Ammon's horn (tissue), 1 donor: ENCODE measurements at regions not wholly inside any gene's neighbourhood (a gene's known extent, or its start where the extent isn't known, plus 50 kb on each side); places are given as distances from the start of the nearest gene placed in this dataset.
A peak's percentile ranks its signal among the peaks of the same experiment; 100 is the strongest.

Experiments
- DNase-seq: peaks from one replicate; pipeline ENCODE4 v3.0.0-alpha.2; 2016; ENCODE audit warnings: low spot score

DNA sequence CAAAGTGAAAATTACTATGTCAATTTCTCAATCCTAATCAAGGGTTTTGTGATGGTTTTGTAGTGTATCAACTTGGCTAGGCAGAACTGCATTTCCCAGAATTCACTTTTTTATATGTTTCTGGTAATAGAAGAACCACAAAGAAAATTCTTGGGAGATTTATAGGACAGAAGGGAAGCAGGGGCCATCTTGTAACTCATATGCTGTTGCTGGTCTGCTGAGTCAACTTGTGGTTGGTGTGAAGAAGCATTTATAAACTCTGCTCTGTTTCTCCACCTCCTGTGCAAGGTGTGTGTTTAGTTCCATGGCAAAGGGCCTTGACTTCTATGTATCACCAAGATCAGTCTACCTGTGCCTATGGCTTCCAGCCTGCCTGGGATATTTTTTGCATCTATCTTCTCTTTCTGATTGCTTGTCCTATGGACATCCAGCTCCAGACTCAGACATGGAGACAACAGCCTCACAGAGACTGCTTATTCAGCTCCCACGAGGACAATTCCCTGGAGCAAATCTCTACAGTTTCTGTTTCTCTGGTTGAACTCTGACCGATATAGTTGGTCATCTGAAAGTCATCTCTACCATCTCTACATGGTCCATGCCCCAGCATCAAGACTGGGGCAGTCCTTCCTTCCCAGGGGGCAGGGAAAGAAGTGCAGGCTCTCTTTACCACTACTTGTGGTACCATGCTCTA lies 364.3 kb upstream of the DDHD1 start:
- DNase-seq = no peak

DNA sequence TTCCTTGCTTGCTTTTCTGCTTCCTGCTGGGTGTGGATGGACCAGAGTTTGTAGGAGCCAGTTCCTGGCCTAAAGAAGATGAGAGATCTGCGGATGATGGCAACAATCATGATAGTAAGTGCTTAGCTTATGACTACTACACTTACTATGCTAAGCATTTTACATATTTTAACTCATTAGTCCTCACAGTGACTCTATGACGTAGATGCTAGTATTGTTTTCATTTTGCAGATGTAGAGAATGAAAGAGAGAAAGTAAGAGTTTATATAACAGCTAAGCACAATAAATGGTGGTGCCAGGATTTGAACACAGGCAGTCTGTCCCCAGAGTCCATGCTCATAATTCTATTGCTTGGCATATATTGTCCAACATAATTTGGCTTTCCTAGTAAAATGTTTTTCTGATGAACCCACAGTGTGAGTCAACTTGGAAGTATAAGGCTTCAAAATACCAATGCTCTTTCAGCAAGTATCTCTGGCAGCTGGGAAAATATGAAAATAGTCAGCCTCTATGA lies 363.2 kb upstream of the DDHD1 start:
- no peak for DNase-seq

- DNase-seq = no peak
Observed at GRCh38 chr14:53515276-53515675, 362.2 kb upstream of the DDHD1 start.

- no peak for DNase-seq
Observed at GRCh38 chr14:53514197-53514596, 361.1 kb upstream of the DDHD1 start.

- no peak for DNase-seq
Observed at GRCh38 chr14:53510281-53510912, 357.3 kb upstream of the DDHD1 start.

DNA sequence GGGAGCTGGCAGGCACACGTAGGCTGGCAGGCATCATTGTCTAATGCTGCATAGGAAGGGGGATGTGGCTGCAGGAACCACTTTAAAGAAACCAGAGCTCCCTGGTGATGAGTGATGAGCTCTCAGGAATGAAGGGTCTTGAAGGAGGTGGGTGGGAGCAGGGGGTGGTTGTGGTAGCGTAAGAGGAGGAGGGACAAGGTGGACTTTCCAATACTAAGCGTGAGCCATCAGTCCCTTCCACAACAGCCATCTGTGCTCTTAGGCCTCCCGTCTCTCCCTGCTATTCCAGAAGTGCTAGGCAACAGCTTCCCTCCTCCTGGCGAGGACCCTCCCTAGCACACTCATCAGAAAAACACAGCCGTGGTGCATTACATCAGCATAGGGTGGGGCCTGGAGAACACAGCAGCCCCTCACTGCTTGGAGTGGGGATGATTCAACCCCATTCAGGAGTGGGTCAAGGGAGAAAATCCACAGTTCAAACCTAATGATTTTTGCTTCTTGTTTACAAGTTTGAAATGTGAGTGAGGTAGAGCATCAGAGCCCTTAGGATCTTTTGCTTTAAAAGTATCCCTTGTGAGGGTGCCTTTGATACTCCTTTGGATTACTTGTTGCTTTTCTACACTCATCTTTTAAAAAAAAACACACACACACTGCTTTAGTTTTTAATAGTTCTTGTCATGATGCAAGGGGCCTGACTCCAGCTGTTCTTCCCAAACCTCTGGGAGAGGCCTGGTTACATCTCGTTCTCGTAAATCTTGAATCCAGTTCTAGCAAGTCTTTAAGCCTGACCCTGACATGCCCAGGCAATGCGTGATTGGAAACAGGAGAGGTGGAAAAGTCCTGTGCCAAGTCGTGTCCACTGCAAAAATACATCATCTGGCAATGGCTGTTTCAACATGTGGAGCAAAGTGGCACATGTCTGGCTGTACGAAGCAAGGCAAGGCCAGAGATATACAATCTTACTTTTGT lies 356.4 kb upstream of the DDHD1 start:
- peak; percentile 14 for DNase-seq

DNA sequence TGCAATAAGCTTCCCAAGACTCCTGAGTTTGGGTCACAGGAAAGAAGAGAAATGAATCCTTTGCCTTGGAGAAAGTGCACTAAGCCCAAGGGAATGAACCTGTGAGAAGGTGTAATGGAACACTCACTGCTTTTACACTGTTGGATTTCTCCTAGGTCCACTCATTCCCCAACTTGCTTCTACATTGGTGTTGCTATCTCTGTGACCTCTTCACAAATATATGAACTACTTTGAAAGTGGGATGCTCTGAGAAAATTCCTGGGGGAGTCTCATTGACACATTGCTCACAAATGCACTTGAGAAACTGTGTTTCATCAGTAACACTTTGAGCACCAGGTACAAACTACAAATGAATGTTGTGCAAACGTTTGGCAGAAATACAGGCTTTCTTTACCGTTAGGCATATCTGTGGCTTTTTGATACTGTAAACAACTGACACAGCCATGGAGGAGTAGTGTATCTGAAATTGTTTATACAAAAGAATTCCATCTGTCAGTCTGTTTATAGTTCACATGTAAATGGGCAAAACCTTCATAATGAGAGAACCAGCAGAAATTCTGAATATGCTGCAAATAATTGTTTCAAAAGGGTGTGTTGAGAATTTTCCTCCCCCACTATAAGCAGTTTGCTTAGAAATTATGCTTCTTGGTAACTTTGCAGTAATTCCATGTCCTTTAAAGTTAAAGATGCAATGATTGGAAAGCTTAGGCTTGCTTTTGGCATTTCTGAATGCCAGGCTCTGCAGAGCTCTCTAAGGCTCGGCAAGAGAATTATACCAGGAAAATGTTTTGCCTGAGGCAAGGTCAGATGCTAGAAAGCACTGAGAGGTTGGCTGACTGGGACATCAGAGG lies 348.5 kb upstream of the DDHD1 start:
- DNase-seq = no peak

DNA sequence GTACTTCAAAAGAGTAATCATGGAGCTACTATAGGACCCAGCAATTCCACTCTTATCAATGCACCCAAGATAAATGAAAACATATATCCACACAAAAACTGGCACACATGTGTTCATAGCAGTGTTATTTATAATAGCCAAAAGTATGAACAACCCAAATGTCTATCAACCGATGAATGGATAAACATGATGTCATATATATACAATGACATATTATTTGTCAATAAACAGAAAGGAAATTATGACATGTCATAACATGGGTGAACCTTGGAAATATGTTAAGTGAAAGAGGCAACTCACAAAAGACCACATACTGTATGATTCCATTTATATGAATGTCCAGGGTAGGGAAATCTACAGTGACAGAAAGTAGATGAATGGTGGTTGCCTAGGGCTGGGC lies 347.1 kb upstream of the DDHD1 start:
- no peak for DNase-seq

- DNase-seq = no peak
Observed at GRCh38 chr14:53496668-53497067, 343.5 kb upstream of the DDHD1 start.

DNA sequence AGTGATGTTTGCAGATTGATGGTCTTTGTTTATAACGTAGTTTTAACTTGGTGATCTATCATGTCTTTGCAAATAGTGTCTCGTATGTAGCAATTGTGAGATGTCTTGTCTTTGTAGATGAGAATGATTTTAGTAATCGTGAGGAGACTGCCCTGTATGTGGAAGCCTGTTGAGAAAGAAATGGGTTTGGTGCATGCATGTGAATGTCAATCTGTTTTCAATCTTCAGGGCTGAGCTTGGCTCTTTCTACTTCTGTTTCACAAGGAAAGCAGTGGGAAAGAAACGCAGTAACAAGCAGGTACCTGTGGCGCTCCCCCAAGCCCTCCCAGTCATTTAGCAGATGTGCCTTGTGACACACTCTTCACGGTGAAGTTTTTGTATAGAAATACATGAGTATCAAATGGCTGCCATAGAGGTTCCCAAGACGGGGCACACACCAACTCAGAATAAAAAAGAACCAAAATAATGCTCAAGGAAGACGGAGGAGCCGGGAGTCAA lies 342.8 kb upstream of the DDHD1 start:
- DNase-seq = no peak

GRCh38 chr14:53494587-53494986 lies 341.5 kb upstream of the DDHD1 start:
- DNase-seq = no peak

DNA sequence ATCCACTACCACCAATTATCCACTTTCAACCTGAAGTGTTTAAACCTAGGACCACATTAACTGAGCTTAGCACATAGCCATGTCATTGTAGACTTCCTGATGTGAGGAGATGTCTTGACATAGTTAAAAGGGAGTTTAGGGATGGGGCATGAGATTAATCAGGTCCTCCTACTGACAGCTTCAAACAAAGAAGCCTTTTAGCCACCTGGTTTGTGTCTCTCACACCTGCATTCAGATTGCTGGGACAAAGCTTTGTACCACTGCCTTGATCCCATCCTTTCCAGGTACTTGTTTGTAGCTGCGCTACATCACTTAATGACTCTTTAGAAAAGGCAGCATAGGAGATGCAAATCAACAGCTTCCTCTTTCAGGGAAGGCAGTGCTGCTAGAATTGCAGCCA lies 340.7 kb upstream of the DDHD1 start:
- DNase-seq = no peak

- no peak for DNase-seq
Observed at GRCh38 chr14:53493320-53493719, 340.2 kb upstream of the DDHD1 start.

DNA sequence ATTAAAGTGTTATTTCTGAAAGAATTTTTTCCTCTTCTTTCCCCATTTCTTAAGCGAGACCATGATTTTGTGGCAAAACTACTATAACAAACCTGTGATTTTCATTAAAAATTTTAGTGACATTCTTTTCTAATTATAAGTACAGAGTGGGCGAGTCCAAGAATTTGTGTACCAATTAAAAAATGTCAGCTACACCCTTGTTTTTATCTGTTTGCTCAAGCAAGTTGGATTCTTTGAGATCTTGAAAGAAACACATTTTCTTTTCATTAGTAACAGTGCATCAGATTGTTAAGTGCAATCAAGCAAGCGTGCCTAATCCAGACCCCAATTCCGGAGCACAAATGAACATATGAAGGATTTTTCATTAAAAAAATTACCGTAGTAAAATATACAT lies 338.8 kb upstream of the DDHD1 start:
- no peak for DNase-seq

- no peak for DNase-seq
Observed at GRCh38 chr14:53491256-53491883, 338.2 kb upstream of the DDHD1 start.

DNA sequence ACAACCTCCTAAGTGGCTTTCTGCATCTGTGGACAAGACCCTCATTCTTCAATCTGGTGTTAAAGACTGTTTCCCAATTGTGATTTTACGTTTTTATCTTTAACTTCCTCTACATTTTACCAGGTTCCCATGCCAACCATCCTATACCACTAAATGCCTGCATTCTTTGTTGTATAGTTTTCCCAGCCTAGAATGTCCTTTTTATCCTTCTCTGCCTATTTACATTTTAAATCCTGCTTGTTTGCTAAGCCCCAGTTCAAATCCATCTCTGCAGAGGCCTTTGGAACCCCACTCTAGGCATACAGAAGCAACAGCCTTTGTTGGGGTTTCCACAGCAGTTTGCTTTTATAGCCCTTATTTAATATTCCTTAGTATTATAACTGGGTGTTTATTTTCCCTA lies 325.1 kb upstream of the DDHD1 start:
- DNase-seq = no peak

- no peak for DNase-seq
Observed at GRCh38 chr14:53473480-53473879, 320.4 kb upstream of the DDHD1 start.

GRCh38 chr14:53472306-53472705 lies 319.2 kb upstream of the DDHD1 start:
- no peak for DNase-seq

DNA sequence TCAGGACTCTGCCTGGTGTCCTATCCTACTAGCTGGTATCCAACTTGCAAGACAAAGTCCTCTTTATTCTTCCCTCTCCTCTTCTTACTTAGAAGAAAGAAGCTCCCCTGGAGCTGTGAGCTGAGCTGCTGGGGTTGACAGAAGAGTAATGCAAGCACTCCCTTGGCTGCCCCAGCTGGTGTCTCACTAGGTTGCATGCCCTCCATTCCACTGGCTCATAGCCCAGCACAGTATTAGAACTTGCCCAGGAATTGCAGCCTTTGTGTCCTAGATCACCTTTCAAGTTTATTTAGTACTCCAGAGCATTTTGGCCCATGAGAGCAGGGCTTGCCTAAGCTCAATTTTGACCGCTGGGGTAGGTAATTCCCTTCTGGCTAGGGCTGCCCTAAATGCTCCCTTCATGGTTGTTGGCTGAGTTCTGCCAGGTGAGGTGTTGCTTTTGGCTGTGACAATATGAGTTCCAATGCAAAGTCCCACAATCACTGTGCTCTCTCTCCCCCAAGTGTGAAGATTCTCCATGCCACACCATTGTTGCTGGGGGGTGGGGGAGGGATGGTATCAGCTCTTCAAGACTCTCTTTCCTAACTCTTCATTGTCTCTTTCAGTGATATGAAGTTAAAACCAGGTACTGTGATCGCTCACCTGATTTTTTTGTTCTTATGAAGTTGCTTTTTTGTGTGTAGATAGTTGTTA lies 317.4 kb upstream of the DDHD1 start:
- DNase-seq = no peak

DNA sequence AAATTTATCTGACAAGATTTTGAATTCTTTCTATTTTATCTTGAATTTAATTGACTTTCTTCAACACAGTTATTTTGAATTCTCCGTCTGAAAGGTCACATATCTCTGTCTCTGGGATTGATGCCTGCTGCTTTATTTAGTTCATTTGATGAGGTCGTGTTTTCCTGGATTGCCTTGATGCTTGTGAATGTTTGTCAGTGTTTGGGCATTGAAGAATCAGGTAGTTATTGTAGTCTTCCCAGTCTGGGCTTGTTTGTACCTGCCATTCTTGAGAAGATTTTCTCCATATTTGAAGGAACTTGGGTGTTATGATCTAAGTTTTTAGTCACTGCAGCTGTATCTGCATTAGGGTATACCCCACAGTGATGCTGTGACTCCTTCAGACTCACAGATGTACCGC lies 315.8 kb upstream of the DDHD1 start:
- DNase-seq = no peak
